ENCODE measurements at regions not wholly inside any gene's neighbourhood (a gene's known extent, or its start where the extent isn't known, plus 50 kb on each side); places are given as distances from the start of the nearest gene placed in this dataset.
"Not testable (repeated sequence)": the region's sequence is repeated elsewhere in the genome, so short reads cannot be mapped to it uniquely, and the experiment has no call there.

GRCh38 chr5:4581289-4581688, 558.8 kb upstream of the ADAMTS16 start:
- no peak for DNase-seq

GRCh38 chr5:4584982-4585381, 555.1 kb upstream of the ADAMTS16 start:
- DNase-seq: no peak

DNA sequence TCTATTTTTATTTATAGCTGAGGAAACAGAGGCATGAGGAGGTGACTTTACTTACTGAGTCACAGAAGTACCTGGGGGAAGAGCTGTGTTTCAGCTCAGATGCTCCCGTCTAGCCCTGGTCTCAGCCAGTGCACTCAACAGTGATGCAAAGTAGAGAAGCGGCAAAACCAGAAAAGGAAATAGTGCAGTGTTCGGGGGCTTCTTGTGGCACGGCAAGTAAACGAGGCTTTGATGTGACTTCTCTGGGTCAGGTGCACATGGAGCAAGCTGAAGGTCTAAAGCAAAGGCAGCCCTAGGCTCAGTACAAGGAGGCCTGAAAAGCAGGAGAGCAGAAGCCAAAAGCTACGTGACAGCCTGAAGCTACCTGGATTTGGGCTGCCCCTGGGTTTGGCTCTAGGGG, 526.7 kb upstream of the ADAMTS16 start:
- DNase-seq: no peak

DNA sequence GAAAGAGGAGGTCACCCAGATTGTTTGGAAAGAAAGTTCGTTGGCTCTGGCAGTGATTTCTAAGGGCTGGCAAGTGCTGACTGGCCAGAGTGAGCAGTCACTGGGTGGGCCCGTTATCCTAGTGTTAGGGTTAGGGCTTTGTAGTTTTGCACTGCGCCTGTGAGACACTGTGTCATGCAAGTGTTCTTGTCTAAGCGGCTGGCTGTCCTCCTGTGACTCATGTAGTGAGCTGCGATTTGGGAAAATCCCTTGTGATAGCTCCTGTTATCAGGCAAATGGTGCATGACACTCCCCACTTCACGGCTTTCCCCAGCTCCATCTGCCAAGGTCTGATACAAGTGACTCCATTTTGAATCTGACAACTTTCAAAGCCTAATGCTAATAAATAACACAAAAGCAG, 526.0 kb upstream of the ADAMTS16 start:
- DNase-seq: no peak

DNA sequence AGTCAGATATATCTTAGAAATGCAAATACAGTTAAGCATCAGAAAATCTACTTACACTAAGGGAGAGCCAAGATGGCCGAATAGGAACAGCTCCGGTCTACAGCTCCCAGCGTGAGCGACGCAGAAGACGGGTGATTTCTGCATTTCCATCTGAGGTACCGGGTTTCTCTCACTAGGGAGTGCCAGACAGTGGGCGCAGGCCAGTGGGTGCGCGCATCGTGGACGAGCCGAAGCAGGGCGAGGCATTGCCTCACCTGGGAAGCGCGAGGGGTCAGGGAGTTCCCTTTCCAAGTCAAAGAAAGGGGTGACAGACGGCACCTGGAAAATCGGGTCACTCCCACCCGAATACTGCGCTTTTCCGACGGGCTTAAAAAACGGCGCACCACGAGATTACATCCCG, 524.8 kb upstream of the ADAMTS16 start:
- not testable (repeated sequence) for DNase-seq

GRCh38 chr5:4625206-4625896, 514.8 kb upstream of the ADAMTS16 start:
- DNase-seq: no peak

DNA sequence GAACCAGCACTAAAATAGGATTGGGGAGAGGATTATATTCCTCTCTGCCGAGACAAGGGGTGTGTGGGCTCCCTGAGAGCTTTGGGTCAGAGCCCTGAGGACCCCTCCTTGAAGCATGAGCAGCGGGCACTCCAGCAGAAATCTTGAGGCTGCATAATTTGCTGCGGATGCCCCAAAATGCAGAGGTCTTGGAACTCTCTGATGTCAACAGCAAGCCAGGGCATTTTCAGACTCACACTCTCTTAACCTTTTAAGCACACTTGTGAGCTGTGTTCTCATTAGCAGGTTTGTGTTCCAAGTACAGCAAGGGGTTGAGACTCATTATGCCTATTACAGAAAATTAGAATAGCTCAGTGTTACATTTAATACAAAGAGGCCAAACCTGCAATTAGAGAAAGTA, 513.0 kb upstream of the ADAMTS16 start:
- no peak for DNase-seq

GRCh38 chr5:4627929-4628328, 512.2 kb upstream of the ADAMTS16 start:
- no peak for DNase-seq

- DNase-seq: no peak
These were observed 511.3 kb upstream of the ADAMTS16 start for GRCh38 chr5:4628645-4629385.

GRCh38 chr5:4630031-4630430, 510.1 kb upstream of the ADAMTS16 start:
- DNase-seq: no peak

- no peak for DNase-seq
These were observed 505.8 kb upstream of the ADAMTS16 start for GRCh38 chr5:4634342-4634741.

- DNase-seq: no peak
These were observed 503.8 kb upstream of the ADAMTS16 start for GRCh38 chr5:4636378-4636777.

GRCh38 chr5:4639946-4640345, 500.2 kb upstream of the ADAMTS16 start:
- DNase-seq: no peak

- DNase-seq: no peak
These were observed 499.3 kb upstream of the ADAMTS16 start for GRCh38 chr5:4640795-4641194.

- DNase-seq: no peak
These were observed 497.6 kb upstream of the ADAMTS16 start for GRCh38 chr5:4642525-4642924.

GRCh38 chr5:4643190-4643589, 496.9 kb upstream of the ADAMTS16 start:
- no peak for DNase-seq

DNA sequence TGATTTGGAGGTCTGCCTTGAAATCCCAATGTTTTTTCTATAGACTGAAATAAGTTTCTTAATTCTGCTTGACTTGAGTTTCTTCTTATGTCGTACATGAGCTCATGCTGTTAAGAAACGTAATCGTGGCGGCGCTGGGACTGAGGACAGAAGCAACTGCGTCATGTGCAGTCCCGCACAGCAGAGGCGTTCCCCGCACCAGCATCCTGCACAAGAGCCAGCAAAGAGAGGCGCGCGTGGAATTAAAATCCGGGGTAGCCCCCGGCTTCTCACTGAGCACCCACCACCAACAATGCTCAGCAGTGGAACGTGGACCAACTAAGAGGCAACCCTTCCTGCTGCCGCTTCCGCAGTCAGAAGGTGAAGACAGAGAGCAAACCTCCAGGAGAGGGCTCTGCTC, 496.2 kb upstream of the ADAMTS16 start:
- DNase-seq: no peak

DNA sequence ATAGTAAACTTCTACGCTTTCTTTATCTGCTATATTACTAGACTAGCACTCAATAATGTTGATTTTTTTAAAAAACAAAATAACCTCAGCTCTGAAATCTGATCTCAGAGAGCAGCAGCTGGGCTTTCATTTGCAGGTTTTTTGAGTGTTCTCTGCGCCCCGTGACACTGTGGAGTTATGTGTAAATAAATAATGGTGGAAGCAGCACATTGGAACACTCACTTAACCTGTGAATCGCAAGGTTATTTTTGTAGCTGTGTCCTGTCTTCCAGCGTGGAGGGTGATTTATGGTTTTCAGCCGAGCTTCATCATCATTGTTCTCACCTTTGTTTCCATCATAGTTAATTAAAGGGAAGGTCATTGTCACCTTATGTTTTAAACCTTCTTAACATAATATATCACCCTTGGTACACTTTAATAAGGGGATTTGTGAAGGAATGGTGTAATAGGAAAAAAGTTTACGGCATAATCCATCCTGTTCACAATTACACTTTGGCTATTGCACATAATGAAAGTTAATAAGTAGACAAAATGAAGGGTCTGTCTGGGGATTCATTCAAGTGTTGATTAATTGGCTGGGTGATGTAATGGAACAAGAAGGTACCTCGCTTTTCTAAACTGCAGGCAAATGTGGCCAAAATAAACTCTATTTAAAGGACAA, 493.3 kb upstream of the ADAMTS16 start:
- no peak for DNase-seq

DNA sequence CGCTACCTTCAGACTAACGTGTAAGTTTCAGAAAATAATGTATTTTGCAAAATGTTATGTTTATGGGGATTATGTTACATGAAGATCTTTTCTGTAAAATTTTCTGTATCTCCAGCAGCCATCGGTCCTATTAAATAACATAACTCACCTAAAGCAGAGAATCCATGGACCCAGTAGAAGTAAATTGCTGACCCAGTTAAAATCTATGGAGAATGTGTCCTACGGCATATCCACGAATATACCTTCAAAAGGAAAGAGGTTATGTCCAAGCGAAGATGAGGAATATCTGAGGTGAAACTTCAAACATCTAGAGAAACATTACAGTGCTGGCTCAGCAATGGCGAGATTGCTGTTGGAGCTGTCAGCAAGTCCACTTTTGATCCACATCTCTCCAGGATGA, 492.2 kb upstream of the ADAMTS16 start:
- no peak for DNase-seq

DNA sequence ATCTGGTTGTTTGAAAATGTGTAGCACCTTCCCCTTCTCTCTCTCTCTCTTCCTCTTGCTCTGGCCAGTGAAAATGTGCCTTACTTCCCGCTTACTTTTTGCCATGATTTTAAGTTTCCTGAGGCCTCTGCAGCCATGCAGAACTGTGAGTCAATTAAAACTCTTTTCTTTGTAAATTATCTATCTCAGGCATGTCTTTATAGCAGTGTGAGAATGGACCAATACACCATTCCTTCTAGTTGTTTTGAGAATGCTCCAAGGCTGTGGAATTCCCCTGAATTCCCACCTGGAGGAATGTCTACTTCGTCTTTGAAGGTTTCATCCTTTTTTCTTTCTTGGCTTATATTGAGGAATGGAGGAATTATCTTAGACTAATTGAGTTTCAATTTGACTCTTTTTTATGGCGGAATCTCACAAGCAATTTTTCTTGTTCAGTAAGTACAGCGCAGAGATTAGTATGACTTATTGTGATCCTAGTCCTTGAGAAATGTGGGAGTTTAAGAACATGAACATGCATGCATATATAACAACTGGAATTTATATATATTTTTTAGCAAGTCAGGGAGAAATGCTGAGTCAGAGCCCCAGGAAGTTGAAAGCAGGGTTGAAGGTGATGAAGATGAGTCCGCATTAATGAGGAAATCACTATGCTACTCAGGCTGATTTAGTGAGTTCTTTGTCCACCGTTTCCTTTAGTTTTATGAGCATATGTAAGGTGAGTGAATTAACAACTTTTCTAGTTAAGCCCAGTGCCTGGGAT, 488.1 kb upstream of the ADAMTS16 start:
- no peak for DNase-seq

- DNase-seq: no peak
These were observed 486.7 kb upstream of the ADAMTS16 start for GRCh38 chr5:4653475-4653874.

GRCh38 chr5:4659851-4660250, 480.3 kb upstream of the ADAMTS16 start:
- DNase-seq: no peak

DNA sequence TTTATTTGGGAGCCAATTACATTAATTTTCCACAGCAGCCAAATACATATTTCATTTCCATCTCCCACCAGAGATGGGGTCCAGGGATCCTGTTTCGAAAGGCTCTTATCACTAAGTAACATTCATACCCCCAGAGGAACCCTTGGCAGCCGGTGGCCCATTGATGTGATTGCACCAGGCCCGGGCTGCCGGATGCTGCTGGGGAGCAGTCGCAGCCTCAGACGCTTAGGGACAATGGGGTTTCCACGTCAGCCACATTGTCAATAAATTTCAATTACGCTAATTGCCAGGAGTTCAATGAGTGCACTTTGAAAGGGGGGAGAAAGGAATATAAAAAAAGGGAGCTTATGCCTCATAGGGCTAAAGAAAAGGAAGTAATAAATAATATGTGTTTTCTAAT, 478.8 kb upstream of the ADAMTS16 start:
- DNase-seq: no peak
